ENCODE measurements at regions not wholly inside any gene's neighbourhood (a gene's known extent, or its start where the extent isn't known, plus 50 kb on each side); places are given as distances from the start of the nearest gene placed in this dataset.

DNA sequence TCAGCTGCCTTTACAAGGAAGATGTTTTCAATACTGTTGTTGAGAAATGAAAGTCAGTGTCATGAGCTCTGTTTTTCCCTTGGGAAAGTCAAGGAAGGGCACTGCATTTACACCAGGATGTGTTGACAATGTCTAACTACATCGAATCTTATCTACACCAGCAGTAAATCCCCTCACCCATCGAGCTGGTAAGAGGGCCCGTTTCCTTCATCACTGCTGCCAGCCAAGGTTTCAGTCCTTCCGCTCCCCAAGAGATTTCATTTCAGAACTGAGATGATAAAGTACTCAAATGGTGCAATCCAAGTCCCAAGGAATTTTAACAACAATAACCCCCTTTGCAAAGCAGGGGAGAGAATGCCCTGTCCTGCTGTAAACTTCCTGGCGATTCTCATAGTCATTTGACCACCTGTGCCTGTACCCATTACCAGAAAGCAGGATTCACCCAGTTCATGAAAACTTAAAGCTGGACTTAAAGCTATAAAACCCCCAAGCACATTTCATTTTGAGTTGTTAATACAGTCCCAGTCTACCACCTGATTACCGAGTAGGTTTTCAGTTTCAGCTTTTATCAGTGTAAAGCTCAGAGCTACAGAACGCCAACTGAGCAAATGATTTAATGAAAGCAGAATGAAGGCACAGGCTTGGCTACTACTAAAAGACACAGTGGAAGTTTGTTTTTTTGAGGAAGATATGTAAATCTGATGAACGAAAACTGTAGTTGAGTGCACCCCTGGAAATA lies 122.5 kb upstream of the TAB2 start:
- H3K4me3 ChIP-seq (ENCODE audit: low read depth, low read length), result no peak overlapping the region
- TF ChIP-seq, protein P1, sequence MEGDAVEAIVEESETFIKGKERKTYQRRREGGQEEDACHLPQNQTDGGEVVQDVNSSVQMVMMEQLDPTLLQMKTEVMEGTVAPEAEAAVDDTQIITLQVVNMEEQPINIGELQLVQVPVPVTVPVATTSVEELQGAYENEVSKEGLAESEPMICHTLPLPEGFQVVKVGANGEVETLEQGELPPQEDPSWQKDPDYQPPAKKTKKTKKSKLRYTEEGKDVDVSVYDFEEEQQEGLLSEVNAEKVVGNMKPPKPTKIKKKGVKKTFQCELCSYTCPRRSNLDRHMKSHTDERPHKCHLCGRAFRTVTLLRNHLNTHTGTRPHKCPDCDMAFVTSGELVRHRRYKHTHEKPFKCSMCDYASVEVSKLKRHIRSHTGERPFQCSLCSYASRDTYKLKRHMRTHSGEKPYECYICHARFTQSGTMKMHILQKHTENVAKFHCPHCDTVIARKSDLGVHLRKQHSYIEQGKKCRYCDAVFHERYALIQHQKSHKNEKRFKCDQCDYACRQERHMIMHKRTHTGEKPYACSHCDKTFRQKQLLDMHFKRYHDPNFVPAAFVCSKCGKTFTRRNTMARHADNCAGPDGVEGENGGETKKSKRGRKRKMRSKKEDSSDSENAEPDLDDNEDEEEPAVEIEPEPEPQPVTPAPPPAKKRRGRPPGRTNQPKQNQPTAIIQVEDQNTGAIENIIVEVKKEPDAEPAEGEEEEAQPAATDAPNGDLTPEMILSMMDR (IDR thresholded peaks at IDR 0.05; ENCODE audit: low read depth, low read length, missing control alignments), result no peak
- no peak for DNase-seq (ENCODE audit: low read depth)

DNA sequence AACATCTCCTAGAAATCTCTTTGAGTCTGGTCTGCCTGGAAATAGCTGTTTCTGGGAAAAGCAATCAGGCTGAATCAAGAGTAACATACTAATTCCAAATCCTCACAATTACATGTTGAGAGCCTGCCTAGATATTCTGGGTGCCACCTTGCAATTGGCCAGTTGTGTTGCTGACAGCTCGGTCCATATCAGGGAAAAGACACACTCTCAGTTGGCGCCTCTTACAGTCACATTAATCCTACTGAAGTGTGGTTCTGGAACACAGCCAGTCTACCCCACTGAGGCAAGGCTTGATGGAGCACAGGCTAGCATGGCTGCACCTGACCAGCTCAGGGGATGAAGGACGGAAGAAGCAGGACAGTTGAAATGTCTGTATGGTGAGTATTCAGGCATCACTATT lies 121.4 kb upstream of the TAB2 start:
- DNase-seq (ENCODE audit: low read depth), result no peak
- no peak overlapping the region for H3K4me3 ChIP-seq (ENCODE audit: low read depth, low read length)
- TF ChIP-seq, protein P1 (IDR thresholded peaks at IDR 0.05; ENCODE audit: low read depth, low read length, missing control alignments), result no peak

DNA sequence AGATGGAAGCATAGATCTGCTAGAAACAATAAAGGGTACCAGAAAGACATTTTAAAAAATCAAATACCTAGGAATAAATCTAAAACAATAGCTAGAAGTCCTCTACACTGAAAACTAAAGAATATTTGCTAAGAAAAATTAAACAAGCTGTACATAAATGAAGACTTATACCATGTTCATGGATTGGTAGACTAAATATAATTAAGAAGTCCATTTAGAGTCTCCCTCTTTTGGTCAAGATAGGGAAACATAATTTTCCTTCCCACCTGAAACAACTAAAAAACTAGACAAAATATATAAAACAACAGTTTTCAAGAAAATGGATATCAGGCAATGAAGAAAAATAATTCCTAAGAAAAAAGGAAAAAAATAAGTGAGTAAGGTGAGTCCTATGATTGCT lies 120.0 kb upstream of the TAB2 start:
- no peak overlapping the region for H3K4me3 ChIP-seq (ENCODE audit: low read depth, low read length)
- DNase-seq (ENCODE audit: low read depth), result no peak
- TF ChIP-seq, protein P1 (IDR thresholded peaks at IDR 0.05; ENCODE audit: low read depth, low read length, missing control alignments), result no peak

DNA sequence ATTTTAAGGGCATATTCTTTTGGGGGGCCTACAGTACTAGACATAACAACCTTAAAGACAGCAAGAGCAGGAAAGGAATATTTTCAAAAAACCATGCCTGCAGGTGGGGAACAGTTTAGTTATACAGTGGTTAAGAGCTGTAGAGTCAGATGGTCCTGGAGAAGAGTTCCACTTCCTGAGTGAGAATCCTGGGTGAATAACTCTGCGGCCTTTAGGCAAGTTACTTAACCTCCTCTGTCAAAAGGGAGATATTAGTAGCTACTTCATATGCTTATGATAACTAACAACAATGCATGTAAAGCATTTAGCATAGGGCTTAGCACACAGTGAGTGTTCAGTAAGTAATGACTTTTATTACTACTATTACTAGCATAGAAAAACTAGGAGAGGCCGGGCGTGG lies 119.2 kb upstream of the TAB2 start:
- no peak for DNase-seq (ENCODE audit: low read depth)
- TF ChIP-seq, protein P1 (IDR thresholded peaks at IDR 0.05; ENCODE audit: low read depth, low read length, missing control alignments), result no peak
- H3K4me3 ChIP-seq (ENCODE audit: low read depth, low read length), result no peak overlapping the region

DNA sequence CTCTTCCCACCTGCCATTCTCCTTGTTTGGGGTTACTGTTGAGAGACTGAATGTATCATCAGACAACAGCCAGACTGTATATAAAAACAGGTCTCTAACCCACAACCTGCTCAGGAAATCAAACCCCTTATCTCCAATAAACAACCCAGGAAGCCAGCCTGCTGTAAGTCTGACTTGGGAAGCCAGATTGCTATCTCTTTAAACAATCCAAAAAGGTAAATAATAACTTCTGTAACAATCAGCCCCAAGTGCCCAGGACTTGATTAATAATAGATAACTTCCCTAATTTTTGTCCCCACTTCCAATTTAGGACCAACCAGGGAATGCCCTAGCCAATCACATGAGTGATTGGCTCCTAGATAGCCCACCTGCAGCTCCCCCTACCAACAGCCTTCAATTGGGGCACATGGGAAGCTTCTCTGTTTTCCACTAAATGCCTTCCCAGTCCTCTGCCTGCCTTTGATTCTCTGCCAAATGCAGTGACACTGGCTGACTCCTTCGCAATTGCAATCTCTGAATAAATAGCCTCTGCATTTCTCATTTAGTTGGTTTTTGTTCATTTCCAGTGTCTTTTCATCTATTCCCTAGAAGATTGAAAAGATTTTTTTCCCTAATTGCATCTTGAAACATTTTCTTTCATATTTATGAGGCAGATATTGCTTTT lies 117.1 kb upstream of the TAB2 start:
- no peak for DNase-seq (ENCODE audit: low read depth)
- TF ChIP-seq, protein P1 (IDR thresholded peaks at IDR 0.05; ENCODE audit: low read depth, low read length, missing control alignments), result no peak
- no peak overlapping the region for H3K4me3 ChIP-seq (ENCODE audit: low read depth, low read length)

DNA sequence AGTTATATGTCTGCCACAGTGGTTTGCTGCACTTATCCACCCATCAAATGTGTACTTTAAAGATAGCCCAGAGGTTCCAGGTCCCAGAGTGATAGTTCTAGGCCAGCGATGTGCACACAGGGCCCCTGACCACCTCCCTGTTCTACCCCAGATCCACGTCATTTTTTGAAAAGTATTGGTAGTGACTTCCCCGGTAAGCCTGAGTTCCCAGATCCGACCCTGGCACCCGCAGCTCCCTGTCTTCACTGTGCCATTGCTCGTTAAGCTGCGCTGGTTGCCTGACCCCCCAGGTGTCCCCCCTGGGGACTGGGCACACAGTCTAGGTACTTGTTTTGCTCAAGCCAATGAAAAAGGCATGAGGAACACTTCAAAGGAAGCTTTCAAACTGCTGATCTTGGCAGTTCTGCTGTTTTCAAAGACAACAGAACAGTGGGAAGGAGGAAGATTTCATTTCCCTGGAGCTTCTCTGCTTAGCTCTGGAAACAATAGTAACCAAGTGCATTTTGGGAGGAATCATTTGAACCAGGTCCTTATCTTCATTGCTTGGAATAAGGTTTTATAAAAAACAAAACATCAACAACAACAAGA lies 116.3 kb upstream of the TAB2 start:
- DNase-seq (ENCODE audit: low read depth), result no peak
- H3K4me3 ChIP-seq (ENCODE audit: low read depth, low read length), result no peak overlapping the region
- TF ChIP-seq, protein P1 (IDR thresholded peaks at IDR 0.05; ENCODE audit: low read depth, low read length, missing control alignments), result no peak
